ENCODE measurements at regions not wholly inside any gene's neighbourhood (a gene's known extent, or its start where the extent isn't known, plus 50 kb on each side); places are given as distances from the start of the nearest gene placed in this dataset.

- no peak for TF ChIP-seq CTCF (IDR thresholded peaks at IDR 0.05)
- no peak for TF ChIP-seq POLR2A (IDR thresholded peaks at IDR 0.05)
These were observed 82.4 kb upstream of the TAS2R1 start for GRCh38 chr5:9712506-9712905.

Measured in uterus (tissue), 2 donors.